PFSK-1 (cell line): ENCODE measurements at regions not wholly inside any gene's neighbourhood (a gene's known extent, or its start where the extent isn't known, plus 50 kb on each side); places are given as distances from the start of the nearest gene placed in this dataset.

Source experiments
- FOXP2 ChIP-seq: optimal IDR thresholded peaks from 2 replicates; pipeline ENCODE3; 2011; ENCODE audit warnings: borderline replicate concordance, control low read depth, inconsistent platforms; ENCODE audit not compliant: insufficient read depth; ENCODE audit errors: extremely low read length, extremely low read depth
- POLR2AphosphoS5 ChIP-seq: IDR thresholded peaks from 2 replicates; pipeline ENCODE4 v1.6.1; 2012; ENCODE audit warnings: low read depth, mild to moderate bottlenecking, control low read depth, low read length, moderate library complexity
- SIN3A ChIP-seq: IDR thresholded peaks from 2 replicates; pipeline ENCODE4 v1.6.1; 2012; ENCODE audit warnings: mild to moderate bottlenecking, low read length, moderate library complexity, borderline replicate concordance; ENCODE audit not compliant: insufficient read depth
- TAF1 ChIP-seq: IDR thresholded peaks from 2 replicates; pipeline ENCODE4 v1.6.1; 2012; ENCODE audit warnings: low read length, control low read depth, borderline replicate concordance; ENCODE audit not compliant: insufficient read depth
- TF ChIP-seq, protein P1 (sequence below), 2 experiments: IDR thresholded peaks; 2 replicates each; pipeline versions ENCODE4 v1.6.1 to v1.8.0; 2011 to 2012; ENCODE audit warnings: low read depth in 2 of 2, low read length in 2 of 2, control low read depth in 1 of 2, inconsistent platforms in 1 of 2, mild to moderate bottlenecking in 1 of 2, moderate library complexity in 1 of 2; ENCODE audit not compliant: insufficient read depth in 1 of 2

DNA sequence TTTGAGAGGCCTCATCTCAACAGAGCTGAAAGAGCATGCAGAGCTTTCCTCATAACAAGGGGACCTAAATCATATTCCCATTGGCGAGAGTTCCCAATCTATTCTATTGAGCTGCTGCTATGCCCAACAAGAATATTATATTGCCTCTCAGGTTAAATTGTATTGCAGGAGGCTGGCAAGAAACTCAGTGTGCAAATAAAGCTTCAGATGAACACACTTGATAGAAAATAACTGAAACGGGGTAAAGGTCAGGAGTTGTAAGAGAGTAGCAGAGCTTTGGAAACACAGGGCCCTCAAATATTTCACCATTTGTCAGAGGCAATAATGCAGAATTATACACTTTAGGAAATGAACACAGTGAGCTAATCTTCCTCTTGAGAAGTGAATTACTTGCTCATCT is 364.3 kb upstream of the SPTLC3 start:
- TF ChIP-seq, protein P1, sequence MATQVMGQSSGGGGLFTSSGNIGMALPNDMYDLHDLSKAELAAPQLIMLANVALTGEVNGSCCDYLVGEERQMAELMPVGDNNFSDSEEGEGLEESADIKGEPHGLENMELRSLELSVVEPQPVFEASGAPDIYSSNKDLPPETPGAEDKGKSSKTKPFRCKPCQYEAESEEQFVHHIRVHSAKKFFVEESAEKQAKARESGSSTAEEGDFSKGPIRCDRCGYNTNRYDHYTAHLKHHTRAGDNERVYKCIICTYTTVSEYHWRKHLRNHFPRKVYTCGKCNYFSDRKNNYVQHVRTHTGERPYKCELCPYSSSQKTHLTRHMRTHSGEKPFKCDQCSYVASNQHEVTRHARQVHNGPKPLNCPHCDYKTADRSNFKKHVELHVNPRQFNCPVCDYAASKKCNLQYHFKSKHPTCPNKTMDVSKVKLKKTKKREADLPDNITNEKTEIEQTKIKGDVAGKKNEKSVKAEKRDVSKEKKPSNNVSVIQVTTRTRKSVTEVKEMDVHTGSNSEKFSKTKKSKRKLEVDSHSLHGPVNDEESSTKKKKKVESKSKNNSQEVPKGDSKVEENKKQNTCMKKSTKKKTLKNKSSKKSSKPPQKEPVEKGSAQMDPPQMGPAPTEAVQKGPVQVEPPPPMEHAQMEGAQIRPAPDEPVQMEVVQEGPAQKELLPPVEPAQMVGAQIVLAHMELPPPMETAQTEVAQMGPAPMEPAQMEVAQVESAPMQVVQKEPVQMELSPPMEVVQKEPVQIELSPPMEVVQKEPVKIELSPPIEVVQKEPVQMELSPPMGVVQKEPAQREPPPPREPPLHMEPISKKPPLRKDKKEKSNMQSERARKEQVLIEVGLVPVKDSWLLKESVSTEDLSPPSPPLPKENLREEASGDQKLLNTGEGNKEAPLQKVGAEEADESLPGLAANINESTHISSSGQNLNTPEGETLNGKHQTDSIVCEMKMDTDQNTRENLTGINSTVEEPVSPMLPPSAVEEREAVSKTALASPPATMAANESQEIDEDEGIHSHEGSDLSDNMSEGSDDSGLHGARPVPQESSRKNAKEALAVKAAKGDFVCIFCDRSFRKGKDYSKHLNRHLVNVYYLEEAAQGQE (IDR thresholded peaks at IDR 0.05; ENCODE audit: insufficient read depth in 1 of 2, low read depth in 2 of 2, low read length in 2 of 2) = no peak
- TF ChIP-seq TAF1 = no peak
- TF ChIP-seq POLR2AphosphoS5 = no peak
- no peak for TF ChIP-seq FOXP2
- no peak for TF ChIP-seq SIN3A
